Transverse colon (tissue), 4 donors: ENCODE measurements at regions not wholly inside any gene's neighbourhood (a gene's known extent, or its start where the extent isn't known, plus 50 kb on each side); places are given as distances from the start of the nearest gene placed in this dataset.
"Not testable (repeated sequence)": the region's sequence is repeated elsewhere in the genome, so short reads cannot be mapped to it uniquely, and the experiment has no call there.

Experiments used
- DNase-seq: peaks from one replicate; pipeline ENCODE4 v3.0.0-alpha.2; 2019
- H3K27ac ChIP-seq, 4 donors: fragments of 200-600 bp; sonication (generic); 2 replicates each; pipeline ENCODE4 v1.5.1; 2016 to 2018; ENCODE audit warnings: inconsistent platforms in 4 of 4
- H3K27me3 ChIP-seq: fragments of 200-600 bp; sonication (generic); 2 replicates; pipeline ENCODE4 v1.5.1; 2017; ENCODE audit warnings: inconsistent platforms
- H3K36me3 ChIP-seq, 4 donors: fragments of 200-600 bp; sonication (generic); 2 replicates each; pipeline ENCODE4 v1.5.1; 2017 to 2019; ENCODE audit warnings: inconsistent platforms in 4 of 4
- H3K4me1 ChIP-seq, 4 donors: fragments of 200-600 bp; sonication (generic); 2 replicates each; pipeline ENCODE4 v1.5.1; 2017 to 2020; ENCODE audit warnings: inconsistent platforms in 4 of 4
- H3K4me3 ChIP-seq, 4 donors: fragments of 200-600 bp; sonication (generic); 1 replicate in 1 of 4; 2 replicates in 3 of 4; pipeline versions ENCODE4 v1.5.1 to v1.6.1; 2017 to 2019; ENCODE audit warnings: inconsistent platforms in 4 of 4
- H3K9me3 ChIP-seq, 2 donors: fragments of 200-600 bp; sonication (generic); 2 replicates each; pipeline ENCODE4 v1.5.1; 2017 to 2019; ENCODE audit warnings: inconsistent platforms in 2 of 2
- EP300 ChIP-seq: sonication (generic); formaldehyde crosslinking; IDR thresholded peaks from one replicate; pipeline ENCODE4 v1.6.1; 2017; ENCODE audit warnings: antibody characterized with exemption, low read depth
- POLR2A ChIP-seq: fragments of 450-650 bp; IDR thresholded peaks from one replicate; pipeline ENCODE4 v1.6.1; 2016; ENCODE audit warnings: antibody characterized with exemption, mild to moderate bottlenecking, moderate library complexity
- POLR2AphosphoS5 ChIP-seq, 3 donors: sonication (generic); formaldehyde crosslinking; IDR thresholded peaks; one replicate each; pipeline ENCODE4 v1.6.1; 2016; ENCODE audit warnings: antibody characterized with exemption in 3 of 3
- WGBS, 2 donors: methylation state at CpG; one replicate each; pipeline ENCODE4 v1.1.5; 2018; ENCODE audit warnings: low coverage in 1 of 2; 5-methylcytosine and 5-hydroxymethylcytosine counted together
- in situ Hi-C, 4 donors: fragments of 200-750 bp; cut with MboI; loops; one replicate each; pipeline versions ENCODE4 v1.15.0 to v1.15.1; 2017; ENCODE audit warnings: low sequenced_read_pairs in 3 of 4, low pct_ligation_motif_present in 1 of 4, low pct_unique_long_range_greater_than_20kb in 1 of 4
- intact Hi-C: fragments of 100-400 bp; cut with DNase I; formaldehyde crosslinking; loops from one replicate; pipeline ENCODE4 v1.15.1; 2023; ENCODE audit warnings: low total_unique reads
- TF ChIP-seq, protein P1 (sequence below), 5 experiments: fragments of 200-600 bp in 3 of 5; fragments of 450-650 bp in 2 of 5; sonication (generic) in 3 of 5; IDR thresholded peaks; 1 replicate in 2 of 5; 2 replicates in 3 of 5; pipeline ENCODE4 v1.5.1; 2016 to 2017; ENCODE audit warnings: antibody characterized with exemption in 5 of 5, inconsistent platforms in 3 of 5, mild to moderate bottlenecking in 2 of 5, moderate library complexity in 1 of 5

DNA sequence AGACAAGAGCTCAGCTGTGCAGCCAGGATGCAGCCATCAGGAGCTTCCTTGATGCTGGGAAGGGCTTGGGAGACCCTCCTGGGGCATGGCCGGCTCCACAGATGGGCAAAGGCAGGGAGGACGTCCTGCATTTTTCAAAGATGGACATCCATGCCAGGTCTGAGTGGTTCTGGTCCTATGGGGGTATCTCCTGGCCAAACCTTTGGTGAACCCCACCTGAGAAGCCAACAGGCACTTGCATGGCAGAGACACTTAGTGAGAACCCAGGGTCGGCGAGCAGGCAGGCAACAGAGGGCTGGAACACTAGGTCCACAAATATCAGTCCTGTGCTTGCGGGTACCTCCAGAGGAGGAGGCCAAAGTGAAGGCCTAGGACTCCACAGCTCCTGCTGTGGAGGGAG lies 70.0 kb downstream of the KCTD15 start:
- Histone ChIP-seq H3K9me3 (no peaks in the 10 kb centered on the region), H3K27ac (no peak overlapping the region), H3K4me3 (no peak overlapping the region), H3K36me3 (no peaks in the 10 kb centered on the region), H3K4me1 (peaks cover 0 to 11% (median 4%) of the 10 kb centered on the region in 4 donors), H3K27me3 (peaks cover 8% of the 10 kb centered on the region)
- DNase-seq: no peak
- WGBS, 2 donors: 71% methylated on average over 5 of the region's 5 CpGs; no CpG with 5 or more reads in 1 of the 2 donors
- no peak for TF ChIP-seq POLR2AphosphoS5 (IDR thresholded peaks at IDR 0.05)
- no peak for TF ChIP-seq POLR2A
- TF ChIP-seq, protein P1, sequence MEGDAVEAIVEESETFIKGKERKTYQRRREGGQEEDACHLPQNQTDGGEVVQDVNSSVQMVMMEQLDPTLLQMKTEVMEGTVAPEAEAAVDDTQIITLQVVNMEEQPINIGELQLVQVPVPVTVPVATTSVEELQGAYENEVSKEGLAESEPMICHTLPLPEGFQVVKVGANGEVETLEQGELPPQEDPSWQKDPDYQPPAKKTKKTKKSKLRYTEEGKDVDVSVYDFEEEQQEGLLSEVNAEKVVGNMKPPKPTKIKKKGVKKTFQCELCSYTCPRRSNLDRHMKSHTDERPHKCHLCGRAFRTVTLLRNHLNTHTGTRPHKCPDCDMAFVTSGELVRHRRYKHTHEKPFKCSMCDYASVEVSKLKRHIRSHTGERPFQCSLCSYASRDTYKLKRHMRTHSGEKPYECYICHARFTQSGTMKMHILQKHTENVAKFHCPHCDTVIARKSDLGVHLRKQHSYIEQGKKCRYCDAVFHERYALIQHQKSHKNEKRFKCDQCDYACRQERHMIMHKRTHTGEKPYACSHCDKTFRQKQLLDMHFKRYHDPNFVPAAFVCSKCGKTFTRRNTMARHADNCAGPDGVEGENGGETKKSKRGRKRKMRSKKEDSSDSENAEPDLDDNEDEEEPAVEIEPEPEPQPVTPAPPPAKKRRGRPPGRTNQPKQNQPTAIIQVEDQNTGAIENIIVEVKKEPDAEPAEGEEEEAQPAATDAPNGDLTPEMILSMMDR (IDR thresholded peaks at IDR 0.05): no peak
- no peak for TF ChIP-seq EP300
- intact Hi-C loops: loop anchor here (5.0 kb wide), 1 partner anchor 69 kb away; the partner anchor contains the start of gene KCTD15
- in situ Hi-C loops: no loop called here

DNA sequence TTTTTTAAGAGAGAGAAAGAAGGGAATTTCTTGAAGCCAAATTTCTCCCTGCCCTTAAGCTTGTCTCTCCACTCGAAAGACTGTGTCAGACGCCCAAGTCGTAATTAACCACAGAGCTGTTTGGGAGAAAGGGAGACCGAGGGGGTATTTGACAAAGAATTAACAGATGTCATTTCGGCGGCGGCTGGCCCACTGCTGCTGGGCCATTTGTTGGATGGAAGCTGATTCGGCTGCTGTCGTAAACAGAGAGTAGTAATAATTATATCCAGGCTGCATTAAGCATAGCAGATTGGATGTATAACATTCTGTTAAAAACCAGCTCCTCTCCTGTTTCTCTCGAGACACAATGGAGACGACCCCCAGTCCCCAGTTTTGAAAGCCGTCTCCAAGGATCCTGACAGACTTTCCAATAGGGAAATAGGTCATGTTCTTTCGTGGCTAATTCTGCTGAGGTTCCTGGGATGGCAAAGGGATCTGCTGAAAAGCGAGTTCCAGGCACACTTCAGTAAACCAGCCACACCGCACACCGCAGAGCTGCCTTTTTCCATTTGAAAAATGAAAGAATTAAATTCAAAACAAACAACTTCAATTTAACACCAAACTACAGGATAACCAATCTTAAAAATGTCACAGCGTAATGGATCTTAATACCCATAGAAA lies 71.5 kb downstream of the KCTD15 start:
- H3K4me3 ChIP-seq: peak overlapping the region in 2 of 4 donors; percentile 0 to 12
- in situ Hi-C loops: no loop called here
- no peaks in the 10 kb centered on the region for H3K36me3 ChIP-seq
- TF ChIP-seq EP300: no peak
- TF ChIP-seq, protein P1 (IDR thresholded peaks at IDR 0.05): no peak
- peaks cover 0 to 11% (median 4%) of the 10 kb centered on the region in 4 donors for H3K4me1 ChIP-seq
- no peak for DNase-seq
- H3K27me3 ChIP-seq: peaks cover 8% of the 10 kb centered on the region
- 49 to 65% methylated on average over 10 to 17 of the region's 17 CpGs for WGBS, 2 donors
- intact Hi-C loops: loop anchor here (5.0 kb wide), 1 partner anchor 71 kb away; the partner anchor contains the start of gene KCTD15
- H3K9me3 ChIP-seq: no peaks in the 10 kb centered on the region
- peak overlapping the region; percentile 4 to 33 (median 23) for H3K27ac ChIP-seq

DNA sequence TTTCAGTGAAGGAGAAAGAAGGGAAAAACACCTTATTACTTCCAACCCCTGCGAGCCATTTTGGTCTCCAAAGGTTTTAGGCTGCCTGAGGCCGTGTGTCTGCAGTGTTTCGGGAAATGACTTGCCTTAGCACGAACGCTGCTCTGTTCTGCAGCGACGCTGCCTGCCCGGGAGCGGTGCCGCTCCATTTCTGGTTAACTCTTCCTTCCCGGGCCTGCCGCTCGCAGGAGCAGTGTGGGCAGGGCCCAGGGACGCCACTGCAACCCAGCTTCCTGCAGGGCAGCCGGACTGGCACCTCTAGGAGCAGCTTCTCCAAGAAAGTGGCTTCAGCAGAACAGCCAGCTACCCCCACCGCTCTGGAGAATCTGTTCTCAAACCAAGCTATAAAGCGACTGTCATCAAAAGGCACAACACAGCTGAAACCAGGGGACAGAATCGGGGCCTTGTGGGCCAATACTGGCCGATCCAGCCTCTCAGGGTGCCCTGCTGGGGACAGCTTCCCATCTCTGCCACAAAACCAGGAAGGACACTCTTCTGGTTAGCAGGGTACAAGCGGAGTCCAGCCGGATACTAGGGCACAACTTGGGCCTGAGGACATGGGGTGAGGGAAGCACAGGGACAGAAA lies 72.2 kb downstream of the KCTD15 start:
- WGBS, 2 donors: 2 to 26% methylated on average over 6 to 19 of the region's 21 CpGs
- Histone ChIP-seq H3K27ac (peak overlapping the region; percentile 4 to 33 (median 23)), H3K9me3 (no peaks in the 10 kb centered on the region), H3K4me1 (peaks cover 0 to 11% (median 4%) of the 10 kb centered on the region in 4 donors), H3K36me3 (no peaks in the 10 kb centered on the region), H3K27me3 (peaks cover 8% of the 10 kb centered on the region), H3K4me3 (peak overlapping the region in 2 of 4 donors; percentile 0 to 12)
- in situ Hi-C loops (no loop called here), intact Hi-C loops (loop anchor here (5.0 kb wide), 1 partner anchor 72 kb away; the partner anchor contains the start of gene KCTD15)
- peak; percentile 14 for DNase-seq
- no peak for TF ChIP-seq POLR2A
- TF ChIP-seq EP300: no peak
- TF ChIP-seq POLR2AphosphoS5 (IDR thresholded peaks at IDR 0.05): no peak
- TF ChIP-seq, protein P1 (IDR thresholded peaks at IDR 0.05): no peak

DNA sequence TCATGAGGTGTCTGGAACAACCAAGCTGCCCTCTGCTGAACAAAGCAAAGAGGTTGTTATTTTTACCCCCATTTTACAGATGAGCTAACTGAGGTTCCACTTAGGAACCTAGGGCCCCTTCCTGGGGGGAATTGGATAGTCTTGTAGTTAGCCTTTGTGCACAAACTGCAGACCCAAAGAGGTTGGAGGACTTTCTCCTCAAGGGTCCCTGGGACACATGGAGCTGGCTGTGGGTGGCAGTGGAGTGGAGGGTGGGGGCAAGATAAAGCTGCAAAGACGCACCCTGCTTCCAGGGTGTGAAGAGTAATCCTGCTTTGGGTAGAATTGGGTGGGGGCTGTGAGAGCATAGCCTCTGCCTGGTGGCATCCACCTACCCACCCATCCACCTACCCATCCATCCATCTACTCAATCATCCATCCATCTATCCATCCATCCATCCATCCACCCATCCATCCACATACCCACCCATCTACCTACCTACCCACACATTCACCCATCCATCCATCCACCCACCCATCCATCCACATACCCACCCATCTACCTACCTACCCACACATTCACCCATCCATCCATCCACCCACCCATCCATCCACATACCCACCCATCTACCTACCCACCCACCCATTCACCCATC lies 73.7 kb downstream of the KCTD15 start:
- WGBS, 2 donors: 61% methylated on average over 1 of the region's 1 CpG; no CpG with 5 or more reads in 1 of the 2 donors
- H3K9me3 ChIP-seq, H3K4me3 ChIP-seq, DNase-seq, in situ Hi-C loops, intact Hi-C loops, H3K36me3 ChIP-seq, H3K27me3 ChIP-seq, H3K27ac ChIP-seq: not testable (repeated sequence)
- peaks cover 0 to 11% (median 4%) of the 10 kb centered on the region in 4 donors for H3K4me1 ChIP-seq
